HCT116 (cell line): ENCODE measurements at regions not wholly inside any gene's neighbourhood (a gene's known extent, or its start where the extent isn't known, plus 50 kb on each side); places are given as distances from the start of the nearest gene placed in this dataset.

Experiments used
- ATAC-seq: fragments of 200-7000 bp; cut with Tn5 transposase; 2 replicates; pipeline ENCODE4 v1.9.1; 2020; ENCODE audit warnings: mild to moderate bottlenecking, moderate library complexity
- BruUV-seq: library from RNA; stranded (reverse); fragments of 400-500 nt; replicated peaks from 2 replicates; lab custom pipeline; 2021; lab: Mats Ljungman, UMichigan
- CTCF ChIA-PET: fragments of 300-600 bp; sonication (Branson Sonifier 250); formaldehyde crosslinking; loops from one replicate; lab custom pipeline; 2021; ENCODE audit warnings: antibody characterized with exemption; lab: Charles Lee
- POLR2A ChIA-PET: fragments of 300-600, 350-600 bp; sonication (Branson Sonifier 250); formaldehyde crosslinking; loops from one replicate; lab custom pipeline; 2021; ENCODE audit warnings: antibody characterized with exemption; lab: Charles Lee
- RAD21 ChIA-PET, 2 experiments: fragments of 300-600 bp; sonication (Branson Sonifier 250); formaldehyde crosslinking; loops; one replicate each; lab custom pipeline; 2023; ENCODE audit warnings: low total read pairs in 2 of 2; ENCODE audit not compliant: uncharacterized antibody in 2 of 2, unreplicated experiment in 2 of 2, low non-redundant PET in 1 of 2; lab: Charles Lee
- DNase-seq: peaks from one replicate; pipeline ENCODE4 v3.0.0-alpha.2; 2010; ENCODE audit warnings: low read depth, low spot score
- H2AFZ ChIP-seq: fragments of 200-600 bp; shearing (Covaris generic), sonication (generic); 2 replicates; pipeline ENCODE4 v1.6.1; 2017; ENCODE audit warnings: low read depth, mixed run types, mixed read lengths, antibody characterized with exemption, low read length; ENCODE audit not compliant: poor library complexity, severe bottlenecking
- H3K27ac ChIP-seq: 2 replicates; pipeline ENCODE4 v1.5.1; 2012; ENCODE audit warnings: low read depth, low read length
- H3K27me3 ChIP-seq: fragments of 200-600 bp; sonication (generic); 2 replicates; pipeline ENCODE4 v1.6.1; 2016; ENCODE audit warnings: mixed run types, low read length, mixed read lengths; ENCODE audit not compliant: insufficient read depth
- H3K36me3 ChIP-seq, 2 experiments: fragments of 200-500 bp in 1 of 2; fragments of 200-600 bp in 1 of 2; sonication (Bioruptor generic) in 1 of 2; sonication (generic) in 1 of 2; 2 replicates each; pipeline versions ENCODE4 v1.5.1 to v1.6.1; 2014 to 2016; ENCODE audit warnings: low read length in 2 of 2, inconsistent platforms in 1 of 2, mixed read lengths in 1 of 2, mixed run types in 1 of 2; ENCODE audit not compliant: insufficient read depth in 2 of 2, control insufficient read depth in 1 of 2
- H3K4me1 ChIP-seq, 2 experiments: fragments of 200-600 bp in 1 of 2; sonication (generic) in 1 of 2; 2 replicates each; pipeline versions ENCODE4 v1.5.1 to v1.6.1; 2012 to 2017; ENCODE audit warnings: low read length in 2 of 2, inconsistent platforms in 1 of 2, mild to moderate bottlenecking in 1 of 2, mixed read lengths in 1 of 2, mixed run types in 1 of 2, moderate library complexity in 1 of 2; ENCODE audit not compliant: insufficient read depth in 2 of 2, control insufficient read depth in 1 of 2
- H3K4me2 ChIP-seq: fragments of 200-600 bp; sonication (generic); 2 replicates; pipeline ENCODE4 v1.6.1; 2017; ENCODE audit warnings: mixed run types, low read length, mixed read lengths
- H3K4me3 ChIP-seq, 2 experiments: fragments of 200-600 bp in 1 of 2; sonication (generic) in 1 of 2; replicated peaks in 1 of 2; 2 replicates each; pipeline ENCODE4 v1.5.1; 2011 to 2016; ENCODE audit warnings: low read length in 2 of 2, control low read depth in 1 of 2, low read depth in 1 of 2, mild to moderate bottlenecking in 1 of 2, mixed read lengths in 1 of 2, mixed run types in 1 of 2
- H3K79me2 ChIP-seq: fragments of 200-600 bp; sonication (generic); 2 replicates; pipeline ENCODE4 v1.6.1; 2017; ENCODE audit warnings: mild to moderate bottlenecking, mixed run types, low read length, moderate library complexity, mixed read lengths; ENCODE audit not compliant: insufficient read depth
- H3K9ac ChIP-seq: fragments of 200-600 bp; sonication (generic); 2 replicates; pipeline ENCODE4 v1.6.1; 2016; ENCODE audit warnings: low read length, mixed read lengths
- H3K9me2 ChIP-seq: fragments of 200-600 bp; sonication (generic), shearing (Covaris generic); 2 replicates; pipeline ENCODE4 v1.6.1; 2017; ENCODE audit warnings: mixed run types, mild to moderate bottlenecking, moderate library complexity; ENCODE audit not compliant: insufficient read depth
- H3K9me3 ChIP-seq, 2 experiments: fragments of 200-500 bp in 1 of 2; fragments of 200-600 bp in 1 of 2; sonication (Bioruptor generic) in 1 of 2; sonication (generic) in 1 of 2; 2 replicates each; pipeline ENCODE4 v1.6.1; 2014 to 2017; ENCODE audit warnings: low read length in 2 of 2, mixed read lengths in 2 of 2, inconsistent platforms in 1 of 2, low read depth in 1 of 2, mild to moderate bottlenecking in 1 of 2, mixed run types in 1 of 2, moderate library complexity in 1 of 2; ENCODE audit not compliant: control insufficient read depth in 1 of 2, insufficient read depth in 1 of 2
- H4K20me1 ChIP-seq: fragments of 200-600 bp; sonication (generic), shearing (Covaris generic); 2 replicates; pipeline ENCODE4 v1.6.1; 2017; ENCODE audit warnings: mixed run types, mild to moderate bottlenecking, moderate library complexity; ENCODE audit not compliant: insufficient read depth
- CEBPB ChIP-seq: IDR thresholded peaks from 2 replicates; pipeline ENCODE4 v1.6.1; 2012; ENCODE audit warnings: low read depth
- CTCF ChIP-seq, 3 experiments: fragments of 200-600 bp in 1 of 3; sonication (generic) in 1 of 3; IDR thresholded peaks in 2 of 3; conservative IDR thresholded peaks in 1 of 3; 2 replicates each; pipeline ENCODE4 v1.5.1; 2012 to 2017; ENCODE audit warnings: low read depth in 2 of 3, low read length in 2 of 3, antibody characterized with exemption in 1 of 3, borderline replicate concordance in 1 of 3, control low read depth in 1 of 3, mild to moderate bottlenecking in 1 of 3, mixed read lengths in 1 of 3, mixed run types in 1 of 3, moderate library complexity in 1 of 3; ENCODE audit not compliant: insufficient read depth in 1 of 3
- ELF1 ChIP-seq: IDR thresholded peaks from 2 replicates; pipeline ENCODE4 v1.6.1; 2012; ENCODE audit warnings: low read depth, borderline replicate concordance
- EZH2 ChIP-seq: fragments of 200-600 bp; sonication (generic); IDR thresholded peaks from 2 replicates; pipeline ENCODE4 v1.6.1; 2017; ENCODE audit warnings: antibody characterized with exemption, mixed run types
- EZH2phosphoT487 ChIP-seq: fragments of 200-600 bp; IDR thresholded peaks from 2 replicates; pipeline ENCODE4 v1.6.1; 2018; ENCODE audit warnings: antibody characterized with exemption, borderline replicate concordance
- MAX ChIP-seq: IDR thresholded peaks from 2 replicates; pipeline ENCODE4 v1.6.1; 2012
- RAD21 ChIP-seq: IDR thresholded peaks from 2 replicates; pipeline ENCODE4 v1.6.1; 2012; ENCODE audit warnings: low read depth, mild to moderate bottlenecking
- REST ChIP-seq: IDR thresholded peaks from 2 replicates; pipeline ENCODE4 v1.6.1; 2012; ENCODE audit warnings: low read depth
- SP1 ChIP-seq: IDR thresholded peaks from 2 replicates; pipeline ENCODE4 v1.6.1; 2012; ENCODE audit warnings: low read depth
- SRF ChIP-seq: IDR thresholded peaks from 2 replicates; pipeline ENCODE4 v1.6.1; 2012; ENCODE audit warnings: low read depth
- TCF7L2 ChIP-seq: IDR thresholded peaks from 2 replicates; pipeline ENCODE4 v1.7.0; 2011; ENCODE audit warnings: borderline replicate concordance, inconsistent platforms; ENCODE audit not compliant: insufficient read depth, insufficient read length; ENCODE audit errors: extremely low read depth
- YY1 ChIP-seq: IDR thresholded peaks from 2 replicates; pipeline ENCODE4 v1.6.1; 2011; ENCODE audit warnings: low read length, low read depth, moderate library complexity, mild to moderate bottlenecking; ENCODE audit not compliant: insufficient replicate concordance; ENCODE audit errors: extremely low read depth
- ZBTB33 ChIP-seq: IDR thresholded peaks from 2 replicates; pipeline ENCODE4 v1.6.1; 2011; ENCODE audit warnings: mild to moderate bottlenecking, low read length, moderate library complexity; ENCODE audit not compliant: insufficient replicate concordance; ENCODE audit errors: extremely low read depth
- ZFX ChIP-seq: fragments of 450-650 bp; IDR thresholded peaks from 2 replicates; pipeline ENCODE4 v1.6.1; 2017
- intact Hi-C: fragments of 100-400 bp; cut with micrococcal nuclease; formaldehyde crosslinking; loops from 2 replicates; pipeline ENCODE4 v1.10.0; 2022

- no peaks in the 10 kb centered on the region for H3K36me3 ChIP-seq
- no peak for TF ChIP-seq CEBPB
- no peak for TF ChIP-seq EZH2phosphoT487
- TF ChIP-seq MAX = no peak
- no peak for TF ChIP-seq RAD21
- TF ChIP-seq TCF7L2 = no peak
- TF ChIP-seq YY1 = no peak
- no peak for TF ChIP-seq ELF1
- no peak for TF ChIP-seq ZFX
- TF ChIP-seq SRF = no peak
- TF ChIP-seq CTCF (IDR thresholded peaks at IDR 0.05 in 2 of 3, conservative IDR thresholded peaks at IDR 0.05 in 1 of 3; ENCODE audit: borderline replicate concordance in 1 of 3, insufficient read depth in 1 of 3, low read depth in 2 of 3, low read length in 2 of 3) = no peak
- no peak for TF ChIP-seq REST
- no peak for TF ChIP-seq ZBTB33
- TF ChIP-seq EZH2 = no peak
- no peak for TF ChIP-seq SP1
- H4K20me1 ChIP-seq = no peaks in the 10 kb centered on the region
- CTCF ChIA-PET = no interaction called here
- RAD21 ChIA-PET = no interaction called here
- H3K4me3 ChIP-seq = no peak overlapping the region
- H3K4me2 ChIP-seq = no peak overlapping the region
- DNase-seq = no peak
- no peaks in the 10 kb centered on the region for H3K9me3 ChIP-seq
- no peak overlapping the region for H2AFZ ChIP-seq
- H3K4me1 ChIP-seq = no peaks in the 10 kb centered on the region
- BruUV-seq = no TSS peak
- no peaks in the 10 kb centered on the region for H3K9me2 ChIP-seq
- H3K79me2 ChIP-seq = no peaks in the 10 kb centered on the region
- no peak overlapping the region for H3K9ac ChIP-seq
- POLR2A ChIA-PET = no interaction called here
- no peak overlapping the region for H3K27ac ChIP-seq
- intact Hi-C loops = loop anchor here (10.0 kb wide), 1 partner anchor 62 kb away; no protein-coding TSS in a partner anchor
- no peaks in the 10 kb centered on the region for H3K27me3 ChIP-seq
- ATAC-seq = no peak
Measured at GRCh38 chr18:75696391-75696790, 268.9 kb upstream of the SMIM21 start.
